Mesenchymal stem cell (in vitro differentiated cells and primary cell): ENCODE measurements at regions not wholly inside any gene's neighbourhood (a gene's known extent, or its start where the extent isn't known, plus 50 kb on each side); places are given as distances from the start of the nearest gene placed in this dataset.
A peak's percentile ranks its signal among the peaks of the same experiment; 100 is the strongest.
"Not testable (repeated sequence)": the region's sequence is repeated elsewhere in the genome, so short reads cannot be mapped to it uniquely, and the experiment has no call there.

ENCODE experiments used
- DNase-seq: peaks from one replicate; pipeline ENCODE4 v3.0.0-alpha.2; 2013
- H2AFZ ChIP-seq: one replicate; pipeline ENCODE4 v1.6.1; 2013; ENCODE audit warnings: low read depth, mild to moderate bottlenecking, control low read depth, inconsistent platforms, low read length, moderate library complexity
- H2AK5ac ChIP-seq: 2 replicates; pipeline ENCODE4 v1.6.1; 2013; ENCODE audit warnings: low read length, moderate library complexity, mild to moderate bottlenecking, inconsistent platforms; ENCODE audit not compliant: severe bottlenecking
- H2BK120ac ChIP-seq: one replicate; pipeline ENCODE4 v1.6.1; 2013; ENCODE audit warnings: low read depth, mild to moderate bottlenecking, inconsistent platforms, low read length, moderate library complexity
- H2BK12ac ChIP-seq, 2 experiments: one replicate each; pipeline ENCODE4 v1.6.1; 2013; ENCODE audit warnings: inconsistent platforms in 2 of 2, low read length in 2 of 2, mild to moderate bottlenecking in 2 of 2, moderate library complexity in 2 of 2, control low read depth in 1 of 2
- H2BK15ac ChIP-seq: one replicate; pipeline ENCODE4 v1.6.1; 2013; ENCODE audit warnings: mild to moderate bottlenecking, low read depth, inconsistent platforms; ENCODE audit not compliant: poor library complexity, severe bottlenecking
- H2BK5ac ChIP-seq: 2 replicates; pipeline ENCODE4 v1.6.1; 2013; ENCODE audit warnings: low read depth, mild to moderate bottlenecking, low read length, control low read depth, inconsistent platforms; ENCODE audit not compliant: poor library complexity, severe bottlenecking
- H3K14ac ChIP-seq, 2 experiments: one replicate each; pipeline ENCODE4 v1.6.1; 2013; ENCODE audit warnings: inconsistent platforms in 2 of 2, low read length in 2 of 2, control low read depth in 1 of 2, mild to moderate bottlenecking in 1 of 2, moderate library complexity in 1 of 2
- H3K18ac ChIP-seq, 2 experiments: one replicate each; pipeline ENCODE4 v1.6.1; 2013; ENCODE audit warnings: inconsistent platforms in 2 of 2, low read length in 2 of 2, control low read depth in 1 of 2, low read depth in 1 of 2, mild to moderate bottlenecking in 1 of 2
- H3K23ac ChIP-seq, 2 experiments: one replicate each; pipeline ENCODE4 v1.6.1; 2013; ENCODE audit warnings: inconsistent platforms in 2 of 2, low read length in 2 of 2, mild to moderate bottlenecking in 2 of 2, moderate library complexity in 2 of 2, control low read depth in 1 of 2
- H3K27ac ChIP-seq: 2 replicates; pipeline ENCODE4 v1.5.1; 2013; ENCODE audit warnings: mild to moderate bottlenecking, moderate library complexity, low read length, control low read depth, inconsistent platforms; ENCODE audit not compliant: poor library complexity, severe bottlenecking
- H3K27me3 ChIP-seq, 2 experiments: 2 replicates each; pipeline versions ENCODE4 v1.6.1 to v1.7.0; 2013; ENCODE audit warnings: low read length in 2 of 2, mild to moderate bottlenecking in 2 of 2, moderate library complexity in 2 of 2, control low read depth in 1 of 2, inconsistent platforms in 1 of 2; ENCODE audit not compliant: control insufficient read depth in 1 of 2, insufficient read depth in 1 of 2
- H3K36me3 ChIP-seq, 2 experiments: 2 replicates each; pipeline versions ENCODE4 v1.6.1 to v1.7.0; 2013; ENCODE audit warnings: low read length in 2 of 2, control low read depth in 1 of 2, inconsistent platforms in 1 of 2, low read depth in 1 of 2, mild to moderate bottlenecking in 1 of 2; ENCODE audit not compliant: insufficient read depth in 2 of 2, control insufficient read depth in 1 of 2
- H3K4ac ChIP-seq, 2 experiments: one replicate each; pipeline ENCODE4 v1.6.1; 2013; ENCODE audit warnings: inconsistent platforms in 2 of 2, low read length in 2 of 2, mild to moderate bottlenecking in 2 of 2, moderate library complexity in 2 of 2, control low read depth in 1 of 2, low read depth in 1 of 2
- H3K4me1 ChIP-seq: 2 replicates; pipeline ENCODE4 v1.6.1; 2013; ENCODE audit warnings: low read depth, low read length, control low read depth; ENCODE audit not compliant: control insufficient read depth, insufficient read depth
- H3K4me2 ChIP-seq: 2 replicates; pipeline ENCODE4 v1.6.1; 2013; ENCODE audit warnings: low read length, mild to moderate bottlenecking, inconsistent platforms; ENCODE audit not compliant: poor library complexity, severe bottlenecking
- H3K4me3 ChIP-seq, 2 experiments: 2 replicates each; pipeline versions ENCODE4 v1.5.1 to v1.7.0; 2013; ENCODE audit warnings: low read length in 2 of 2, mild to moderate bottlenecking in 2 of 2, control low read depth in 1 of 2, low read depth in 1 of 2; ENCODE audit not compliant: insufficient read depth in 1 of 2
- H3K79me1 ChIP-seq: replicated peaks from 2 replicates; pipeline ENCODE4 v1.6.1; 2013; ENCODE audit warnings: mild to moderate bottlenecking, control low read depth, low read length, inconsistent platforms; ENCODE audit not compliant: poor library complexity, severe bottlenecking
- H3K9ac ChIP-seq: 2 replicates; pipeline ENCODE4 v1.7.0; 2013; ENCODE audit warnings: mild to moderate bottlenecking, low read length, moderate library complexity
- H3K9me3 ChIP-seq: 2 replicates; pipeline ENCODE4 v1.7.0; 2013; ENCODE audit warnings: mild to moderate bottlenecking, low read length; ENCODE audit not compliant: control insufficient read depth
- H4K8ac ChIP-seq: one replicate; pipeline ENCODE4 v1.6.1; 2013; ENCODE audit warnings: inconsistent platforms, mild to moderate bottlenecking, low read length, moderate library complexity
- H4K91ac ChIP-seq: one replicate; pipeline ENCODE4 v1.6.1; 2013; ENCODE audit warnings: mild to moderate bottlenecking, low read length, inconsistent platforms
- WGBS: methylation state at CpG from one replicate; pipeline ENCODE4 v1.1.7; 2013; ENCODE audit warnings: mixed read lengths; 5-methylcytosine and 5-hydroxymethylcytosine counted together

DNA sequence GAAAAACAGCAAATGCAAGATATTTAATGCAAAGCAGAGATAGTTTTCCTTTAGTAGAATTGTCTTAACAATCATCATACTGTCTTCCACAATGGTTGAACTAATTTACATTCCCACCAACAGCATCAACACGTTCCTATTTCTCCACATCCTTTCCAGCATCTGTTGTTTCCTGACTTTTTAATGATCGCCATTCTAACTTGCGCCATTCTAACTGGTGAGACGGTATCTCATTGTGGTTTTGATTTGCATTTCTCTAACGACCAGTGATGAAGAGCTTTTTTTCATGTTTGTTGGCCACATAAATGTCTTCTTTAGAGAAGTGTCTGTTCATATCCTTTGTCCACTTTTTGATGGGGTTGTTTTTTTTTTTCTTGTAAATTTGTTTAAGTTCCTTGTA, 388.3 kb downstream of the IRS2 start:
- H3K27ac ChIP-seq, H3K4me1 ChIP-seq, H3K4ac ChIP-seq, H3K18ac ChIP-seq, H3K9me3 ChIP-seq, H4K8ac ChIP-seq, H2BK5ac ChIP-seq, H2BK12ac ChIP-seq, H2BK120ac ChIP-seq, H3K4me2 ChIP-seq, H3K27me3 ChIP-seq, H2AK5ac ChIP-seq, H3K79me1 ChIP-seq, DNase-seq, H3K23ac ChIP-seq, H3K4me3 ChIP-seq, H3K36me3 ChIP-seq, H4K91ac ChIP-seq, H2AFZ ChIP-seq, H2BK15ac ChIP-seq, H3K9ac ChIP-seq, H3K14ac ChIP-seq: not testable (repeated sequence)
- 90% methylated on average over 5 of the region's 5 CpGs for WGBS

DNA sequence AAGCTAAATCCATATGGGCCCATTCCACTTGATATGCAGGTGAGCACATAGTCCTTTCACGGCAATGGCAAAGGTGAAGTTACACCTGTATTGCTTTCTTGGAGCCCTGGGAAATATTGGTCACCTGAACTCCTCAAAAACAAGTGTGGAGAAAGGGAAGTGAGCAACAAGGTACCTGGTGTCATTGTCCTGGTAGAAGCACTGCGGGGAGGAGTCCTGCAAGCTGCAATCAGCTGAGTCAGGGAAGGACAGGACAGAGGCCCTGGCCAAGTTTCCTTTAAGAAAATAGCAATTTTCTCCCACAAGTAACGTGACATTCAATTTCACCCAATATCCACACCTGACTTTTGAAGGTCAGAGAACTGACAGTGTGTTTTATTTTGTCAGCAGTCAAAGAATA, 389.1 kb downstream of the IRS2 start:
- WGBS: 88% methylated on average over 2 of the region's 3 CpGs

DNA sequence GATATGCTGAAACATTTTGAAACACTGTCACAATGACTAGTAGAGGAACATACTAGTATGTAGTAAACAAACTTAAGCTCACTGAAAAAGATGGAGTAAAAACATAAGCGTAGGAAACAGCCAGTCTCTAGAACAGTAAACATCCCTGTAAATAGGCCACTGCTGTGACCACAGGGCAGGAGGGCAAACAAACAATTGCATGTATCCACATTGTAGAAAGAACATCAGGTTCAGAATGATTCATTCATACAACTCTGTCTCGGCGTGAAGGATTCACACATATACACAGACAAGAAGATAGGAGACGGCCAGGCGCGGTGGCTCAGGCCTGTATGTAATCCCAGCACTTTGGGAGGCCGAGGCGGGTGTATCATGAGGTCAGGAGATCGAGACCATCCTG, 390.1 kb downstream of the IRS2 start:
- no peak overlapping the region for H3K9ac ChIP-seq
- whole genome bisulfite sequencing: 53% methylated on average over 9 of the region's 9 CpGs

More for the DNA sequence above, 389.1 kb downstream of the IRS2 start:
- no peak overlapping the region for H2AFZ ChIP-seq
- H3K4ac ChIP-seq: no peak overlapping the region
- no peaks in the 10 kb centered on the region for H3K79me1 ChIP-seq
- H4K8ac ChIP-seq: peak overlapping the region; percentile 31
- H3K18ac ChIP-seq: peak overlapping the region in 1 of 2 experiments; percentile 37
- no peak overlapping the region for H3K9ac ChIP-seq
- H2AK5ac ChIP-seq: no peak overlapping the region
- no peak overlapping the region for H3K23ac ChIP-seq
- H3K4me2 ChIP-seq: no peak overlapping the region
- no peak overlapping the region for H3K14ac ChIP-seq
- no peaks in the 10 kb centered on the region for H3K9me3 ChIP-seq
- no peak overlapping the region for H4K91ac ChIP-seq
- no peaks in the 10 kb centered on the region for H3K4me1 ChIP-seq
- H3K36me3 ChIP-seq: no peaks in the 10 kb centered on the region
- H3K27ac ChIP-seq: no peak overlapping the region
- H2BK5ac ChIP-seq: no peak overlapping the region
- no peak overlapping the region for H2BK12ac ChIP-seq
- peak overlapping the region; percentile 40 for H2BK15ac ChIP-seq
- no peak for DNase-seq
- H3K27me3 ChIP-seq: no peaks in the 10 kb centered on the region
- no peak overlapping the region for H3K4me3 ChIP-seq
- H2BK120ac ChIP-seq: no peak overlapping the region

DNA sequence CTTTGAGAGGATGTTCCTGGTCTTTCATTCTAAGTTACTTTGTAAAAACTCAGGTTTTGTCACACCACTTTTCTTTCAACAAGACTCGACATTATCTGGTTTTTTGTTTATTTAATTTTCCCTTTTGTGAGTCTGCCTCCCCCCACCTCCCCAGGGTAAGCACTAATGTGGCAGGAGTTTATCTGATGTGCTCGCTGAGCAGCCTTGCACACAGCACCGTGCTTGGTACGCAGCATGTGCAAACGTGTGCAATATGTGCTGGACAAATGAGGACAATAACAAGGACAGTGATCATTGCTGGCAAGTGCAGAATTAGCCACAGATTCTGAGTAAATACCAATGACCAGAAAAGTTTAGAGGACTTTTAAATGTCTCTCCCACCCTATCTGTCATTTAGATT, 391.4 kb downstream of the IRS2 start:
- no peak overlapping the region for H2AK5ac ChIP-seq
- H3K23ac ChIP-seq: no peak overlapping the region
- no peak overlapping the region for H3K4me3 ChIP-seq
- no peaks in the 10 kb centered on the region for H3K9me3 ChIP-seq
- no peaks in the 10 kb centered on the region for H3K4me1 ChIP-seq
- H2BK12ac ChIP-seq: no peak overlapping the region
- 64% methylated on average over 5 of the region's 5 CpGs for WGBS
- no peak overlapping the region for H2BK15ac ChIP-seq
- H4K91ac ChIP-seq: no peak overlapping the region
- no peak overlapping the region for H4K8ac ChIP-seq
- no peak overlapping the region for H2AFZ ChIP-seq
- no peak overlapping the region for H3K27ac ChIP-seq
- H3K18ac ChIP-seq: no peak overlapping the region
- DNase-seq: no peak
- H3K36me3 ChIP-seq: no peaks in the 10 kb centered on the region
- H3K14ac ChIP-seq: no peak overlapping the region
- H3K4ac ChIP-seq: no peak overlapping the region
- H2BK5ac ChIP-seq: no peak overlapping the region
- H2BK120ac ChIP-seq: no peak overlapping the region
- no peak overlapping the region for H3K4me2 ChIP-seq
- H3K9ac ChIP-seq: no peak overlapping the region
- H3K27me3 ChIP-seq: no peaks in the 10 kb centered on the region
- no peaks in the 10 kb centered on the region for H3K79me1 ChIP-seq

More for the DNA sequence above, 390.1 kb downstream of the IRS2 start:
- no peak overlapping the region for H2AK5ac ChIP-seq
- no peak overlapping the region for H4K8ac ChIP-seq
- no peak overlapping the region for H2BK5ac ChIP-seq
- no peaks in the 10 kb centered on the region for H3K36me3 ChIP-seq
- no peak overlapping the region for H4K91ac ChIP-seq
- H2AFZ ChIP-seq: no peak overlapping the region
- no peaks in the 10 kb centered on the region for H3K9me3 ChIP-seq
- H2BK120ac ChIP-seq: no peak overlapping the region
- H3K27me3 ChIP-seq: no peaks in the 10 kb centered on the region
- no peaks in the 10 kb centered on the region for H3K79me1 ChIP-seq
- no peak overlapping the region for H3K18ac ChIP-seq
- peak; percentile 91 for DNase-seq
- no peak overlapping the region for H3K4me2 ChIP-seq
- no peak overlapping the region for H2BK12ac ChIP-seq
- no peaks in the 10 kb centered on the region for H3K4me1 ChIP-seq
- H3K27ac ChIP-seq: no peak overlapping the region
- H3K23ac ChIP-seq: no peak overlapping the region
- H2BK15ac ChIP-seq: no peak overlapping the region
- H3K4ac ChIP-seq: no peak overlapping the region
- H3K14ac ChIP-seq: no peak overlapping the region
- H3K4me3 ChIP-seq: no peak overlapping the region
